Kidney epithelial cell (primary cell): ENCODE measurements at regions not wholly inside any gene's neighbourhood (a gene's known extent, or its start where the extent isn't known, plus 50 kb on each side); places are given as distances from the start of the nearest gene placed in this dataset.

Source experiments
- DNase-seq: peaks from one replicate; pipeline ENCODE4 v3.0.0-alpha.2; 2010; ENCODE audit warnings: low read depth
- H3K27me3 ChIP-seq: 2 replicates; pipeline ENCODE4 v1.6.0; 2011; ENCODE audit warnings: low read length; ENCODE audit not compliant: control insufficient read depth, insufficient read depth
- H3K36me3 ChIP-seq: 2 replicates; pipeline ENCODE4 v1.5.1; 2011; ENCODE audit warnings: low read length; ENCODE audit not compliant: control insufficient read depth, insufficient read depth
- H3K4me3 ChIP-seq: 2 replicates; pipeline ENCODE4 v1.5.1; 2011; ENCODE audit warnings: low read depth, mild to moderate bottlenecking, control low read depth, low read length
- TF ChIP-seq, protein P1 (sequence below): IDR thresholded peaks from 2 replicates; pipeline ENCODE4 v1.5.1; 2011; ENCODE audit warnings: mild to moderate bottlenecking, moderate library complexity, low read length, control low read depth, inconsistent platforms; ENCODE audit not compliant: insufficient read depth, poor library complexity, severe bottlenecking

DNA sequence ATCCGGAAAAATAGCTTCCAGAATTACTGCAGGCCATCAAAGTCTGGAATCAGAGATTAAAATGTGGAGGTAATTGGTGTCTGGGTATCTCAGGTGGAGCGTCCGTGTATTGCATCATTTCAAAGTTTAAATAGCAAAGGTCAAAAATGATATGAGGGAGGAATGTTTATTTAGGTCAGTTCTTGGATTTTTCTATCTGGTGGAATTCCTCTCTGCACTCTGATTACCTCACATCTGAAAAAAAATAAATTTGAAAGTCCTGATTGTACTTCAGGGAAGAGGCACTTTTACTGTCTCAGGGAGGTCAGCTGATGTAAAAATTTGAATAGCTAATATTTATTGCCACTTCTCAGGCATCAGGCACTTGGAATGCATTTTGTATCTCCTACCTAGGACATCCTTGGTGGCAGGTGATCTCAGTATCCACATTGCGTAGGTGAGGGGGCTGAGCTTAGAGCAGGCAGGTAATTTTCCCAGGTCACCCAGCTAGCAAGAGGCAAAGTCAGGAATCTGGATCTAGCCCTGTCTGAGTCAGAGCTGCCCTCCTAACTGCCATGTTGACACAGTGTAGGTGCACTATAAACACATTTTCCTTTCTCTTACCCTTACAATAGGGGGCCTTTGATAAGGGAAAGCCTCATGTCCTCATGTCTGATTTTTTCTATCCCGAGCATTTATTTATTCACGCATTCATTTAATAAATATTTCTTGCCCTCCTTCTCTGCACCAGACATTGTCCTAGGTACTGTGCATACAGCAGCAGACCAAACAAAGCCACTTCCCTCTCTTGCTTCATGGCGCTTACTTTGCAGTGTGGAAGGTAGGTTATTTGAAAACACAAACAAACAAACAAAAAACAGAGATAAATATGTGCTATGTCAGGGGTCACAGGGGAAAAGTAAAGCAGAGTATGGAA is 454.3 kb downstream of the HAPSTR1 start:
- TF ChIP-seq, protein P1, sequence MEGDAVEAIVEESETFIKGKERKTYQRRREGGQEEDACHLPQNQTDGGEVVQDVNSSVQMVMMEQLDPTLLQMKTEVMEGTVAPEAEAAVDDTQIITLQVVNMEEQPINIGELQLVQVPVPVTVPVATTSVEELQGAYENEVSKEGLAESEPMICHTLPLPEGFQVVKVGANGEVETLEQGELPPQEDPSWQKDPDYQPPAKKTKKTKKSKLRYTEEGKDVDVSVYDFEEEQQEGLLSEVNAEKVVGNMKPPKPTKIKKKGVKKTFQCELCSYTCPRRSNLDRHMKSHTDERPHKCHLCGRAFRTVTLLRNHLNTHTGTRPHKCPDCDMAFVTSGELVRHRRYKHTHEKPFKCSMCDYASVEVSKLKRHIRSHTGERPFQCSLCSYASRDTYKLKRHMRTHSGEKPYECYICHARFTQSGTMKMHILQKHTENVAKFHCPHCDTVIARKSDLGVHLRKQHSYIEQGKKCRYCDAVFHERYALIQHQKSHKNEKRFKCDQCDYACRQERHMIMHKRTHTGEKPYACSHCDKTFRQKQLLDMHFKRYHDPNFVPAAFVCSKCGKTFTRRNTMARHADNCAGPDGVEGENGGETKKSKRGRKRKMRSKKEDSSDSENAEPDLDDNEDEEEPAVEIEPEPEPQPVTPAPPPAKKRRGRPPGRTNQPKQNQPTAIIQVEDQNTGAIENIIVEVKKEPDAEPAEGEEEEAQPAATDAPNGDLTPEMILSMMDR: no peak
- Histone ChIP-seq H3K4me3 (no peak overlapping the region), H3K36me3 (no peaks in the 10 kb centered on the region), H3K27me3 (no peaks in the 10 kb centered on the region)
- DNase-seq: no peak

GRCh38 chr16:9546438-9546786 is 455.0 kb downstream of the HAPSTR1 start:
- no peaks in the 10 kb centered on the region for H3K27me3 ChIP-seq
- TF ChIP-seq, protein P1: no peak
- H3K36me3 ChIP-seq: no peaks in the 10 kb centered on the region
- DNase-seq: no peak
- no peak overlapping the region for H3K4me3 ChIP-seq

GRCh38 chr16:9549487-9549886 is 458.0 kb downstream of the HAPSTR1 start:
- no peak for DNase-seq
- Histone ChIP-seq H3K27me3 (no peaks in the 10 kb centered on the region), H3K4me3 (no peak overlapping the region), H3K36me3 (no peaks in the 10 kb centered on the region)
- TF ChIP-seq, protein P1: no peak

- TF ChIP-seq, protein P1: no peak
- DNase-seq: no peak
- no peaks in the 10 kb centered on the region for H3K36me3 ChIP-seq
Measured at GRCh38 chr16:9555051-9555450, 463.6 kb downstream of the HAPSTR1 start.

GRCh38 chr16:9556949-9557665 is 465.7 kb downstream of the HAPSTR1 start:
- no peaks in the 10 kb centered on the region for H3K27me3 ChIP-seq
- no peak overlapping the region for H3K4me3 ChIP-seq
- H3K36me3 ChIP-seq: no peaks in the 10 kb centered on the region
- TF ChIP-seq, protein P1: no peak
- DNase-seq: no peak

More at GRCh38 chr16:9555051-9555450, 463.6 kb downstream of the HAPSTR1 start:
- no peak overlapping the region for H3K4me3 ChIP-seq
- no peaks in the 10 kb centered on the region for H3K27me3 ChIP-seq

DNA sequence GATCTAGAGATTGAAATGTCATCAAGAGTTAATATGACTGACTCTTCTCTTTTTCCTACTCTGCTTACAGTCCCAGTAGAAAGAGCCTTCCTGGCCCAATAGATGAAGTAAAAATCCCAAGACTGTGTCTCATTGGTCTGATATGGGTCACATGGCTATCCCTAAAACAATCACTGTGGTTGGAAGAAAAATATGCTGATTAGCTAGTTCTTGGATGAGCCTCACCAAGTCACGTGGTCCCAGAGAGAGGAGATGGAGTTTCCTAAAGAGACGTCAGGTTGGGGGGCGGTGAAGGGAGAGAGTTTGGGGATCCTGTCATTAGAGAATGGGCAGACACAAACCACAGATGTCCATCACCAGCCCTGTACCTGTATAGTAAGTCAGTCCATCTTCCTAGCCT is 466.3 kb downstream of the HAPSTR1 start:
- DNase-seq: no peak
- TF ChIP-seq, protein P1: no peak
- no peaks in the 10 kb centered on the region for H3K36me3 ChIP-seq
- no peaks in the 10 kb centered on the region for H3K27me3 ChIP-seq
- no peak overlapping the region for H3K4me3 ChIP-seq
